ENCODE measurements at regions not wholly inside any gene's neighbourhood (a gene's known extent, or its start where the extent isn't known, plus 50 kb on each side); places are given as distances from the start of the nearest gene placed in this dataset.

DNA sequence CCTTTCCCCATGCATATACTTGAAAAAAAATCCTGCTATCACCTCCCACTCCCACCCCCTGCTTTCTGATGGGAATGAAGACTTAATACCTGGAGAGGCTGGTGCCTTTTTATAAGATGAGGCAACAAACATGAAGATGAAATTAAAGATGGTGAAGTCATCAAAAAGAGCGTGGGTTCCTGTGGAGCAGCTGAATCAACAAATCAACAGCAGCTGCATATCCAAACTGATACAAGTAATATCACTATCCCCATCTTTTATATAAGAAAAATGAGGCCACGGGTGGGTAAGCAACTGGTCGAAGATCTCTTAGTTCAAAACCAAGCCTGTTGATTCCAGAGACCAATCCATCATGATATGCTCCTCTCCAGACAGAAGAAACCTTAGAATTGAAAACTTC is 268.5 kb downstream of the ENC1 start:
- H3K4me1 ChIP-seq (ENCODE audit: control insufficient read depth, insufficient read depth, low read length): no peaks in the 10 kb centered on the region
- no peak overlapping the region for H3K9ac ChIP-seq (ENCODE audit: low read length)
- H3K27me3 ChIP-seq (replicated peaks; ENCODE audit: control insufficient read depth, insufficient read depth, low read length): no peaks in the 10 kb centered on the region
- H3K4me3 ChIP-seq (ENCODE audit: low read length): no peak overlapping the region
- no peak for DNase-seq (ENCODE audit: low read depth)
- H3K9me3 ChIP-seq (ENCODE audit: control insufficient read depth, low read length): peaks cover 3% of the 10 kb centered on the region
- H3K36me3 ChIP-seq (ENCODE audit: control insufficient read depth, insufficient read depth, low read length, severe bottlenecking): no peaks in the 10 kb centered on the region

GRCh38 chr5:74371621-74372020 is 268.9 kb downstream of the ENC1 start:
- H3K4me1 ChIP-seq (ENCODE audit: control insufficient read depth, insufficient read depth, low read length): no peaks in the 10 kb centered on the region
- H3K9ac ChIP-seq (ENCODE audit: low read length): no peak overlapping the region
- H3K4me3 ChIP-seq (ENCODE audit: low read length): no peak overlapping the region
- peaks cover 3% of the 10 kb centered on the region for H3K9me3 ChIP-seq (ENCODE audit: control insufficient read depth, low read length)
- DNase-seq (ENCODE audit: low read depth): no peak
- no peaks in the 10 kb centered on the region for H3K27me3 ChIP-seq (replicated peaks; ENCODE audit: control insufficient read depth, insufficient read depth, low read length)
- H3K36me3 ChIP-seq (ENCODE audit: control insufficient read depth, insufficient read depth, low read length, severe bottlenecking): no peaks in the 10 kb centered on the region

DNA sequence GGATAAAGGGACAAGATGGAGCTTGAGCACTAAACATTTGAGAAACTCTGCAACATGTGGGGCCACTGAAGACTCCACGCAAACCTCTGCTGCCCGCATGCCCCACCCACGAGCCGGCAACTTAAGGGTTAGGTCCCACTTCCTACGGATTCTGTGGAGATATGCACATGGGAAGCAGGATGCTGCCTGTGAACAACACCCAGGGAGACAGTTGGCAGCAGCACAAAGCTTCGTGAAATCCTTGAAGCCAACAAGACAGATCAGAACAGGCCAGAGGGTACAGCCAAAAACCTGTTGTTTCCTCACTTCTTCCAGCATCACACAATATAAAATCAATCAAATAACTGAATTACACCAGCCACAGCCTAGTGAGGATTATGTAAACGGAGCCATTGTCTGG is 270.4 kb downstream of the ENC1 start:
- Histone ChIP-seq H3K27me3 (replicated peaks; ENCODE audit: control insufficient read depth, insufficient read depth, low read length) (no peaks in the 10 kb centered on the region), H3K9me3 (ENCODE audit: control insufficient read depth, low read length) (peaks cover 8% of the 10 kb centered on the region), H3K9ac (ENCODE audit: low read length) (no peak overlapping the region), H3K36me3 (ENCODE audit: control insufficient read depth, insufficient read depth, low read length, severe bottlenecking) (no peaks in the 10 kb centered on the region), H3K4me3 (ENCODE audit: low read length) (no peak overlapping the region), H3K4me1 (ENCODE audit: control insufficient read depth, insufficient read depth, low read length) (no peaks in the 10 kb centered on the region)
- no peak for DNase-seq (ENCODE audit: low read depth)

DNA sequence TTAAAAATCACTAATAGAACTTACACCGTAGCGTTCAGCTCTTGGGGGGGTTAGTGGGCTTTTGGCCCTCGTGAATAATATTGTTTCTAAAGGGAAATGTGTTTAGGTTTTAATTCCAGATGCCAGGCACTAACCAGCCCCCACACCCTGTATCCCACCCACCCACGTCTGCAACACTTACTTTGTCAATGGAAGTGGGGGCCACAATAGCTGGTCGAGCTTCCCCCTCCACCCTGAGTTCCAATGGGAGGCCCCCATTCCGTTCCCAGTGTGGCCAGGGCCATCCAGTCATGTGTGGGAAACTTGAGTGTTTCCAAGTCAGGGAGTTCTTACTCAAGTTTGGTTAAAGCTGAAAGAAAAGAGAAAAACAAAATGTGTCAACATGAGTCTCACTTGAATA is 271.4 kb downstream of the ENC1 start:
- Histone ChIP-seq H3K36me3 (ENCODE audit: control insufficient read depth, insufficient read depth, low read length, severe bottlenecking) (no peaks in the 10 kb centered on the region), H3K9me3 (ENCODE audit: control insufficient read depth, low read length) (peaks cover 8% of the 10 kb centered on the region), H3K4me3 (ENCODE audit: low read length) (no peak overlapping the region), H3K27me3 (replicated peaks; ENCODE audit: control insufficient read depth, insufficient read depth, low read length) (no peaks in the 10 kb centered on the region), H3K4me1 (ENCODE audit: control insufficient read depth, insufficient read depth, low read length) (no peaks in the 10 kb centered on the region), H3K9ac (ENCODE audit: low read length) (no peak overlapping the region)
- no peak for DNase-seq (ENCODE audit: low read depth)

- Histone ChIP-seq H3K4me3 (ENCODE audit: low read length) (no peak overlapping the region), H3K4me1 (ENCODE audit: control insufficient read depth, insufficient read depth, low read length) (no peaks in the 10 kb centered on the region), H3K9me3 (ENCODE audit: control insufficient read depth, low read length) (peaks cover 8% of the 10 kb centered on the region), H3K27me3 (replicated peaks; ENCODE audit: control insufficient read depth, insufficient read depth, low read length) (peaks cover 3% of the 10 kb centered on the region), H3K9ac (ENCODE audit: low read length) (no peak overlapping the region), H3K36me3 (ENCODE audit: control insufficient read depth, insufficient read depth, low read length, severe bottlenecking) (no peaks in the 10 kb centered on the region)
- DNase-seq (ENCODE audit: low read depth): no peak
Observed at GRCh38 chr5:74367934-74368333, 272.6 kb downstream of the ENC1 start.

DNA sequence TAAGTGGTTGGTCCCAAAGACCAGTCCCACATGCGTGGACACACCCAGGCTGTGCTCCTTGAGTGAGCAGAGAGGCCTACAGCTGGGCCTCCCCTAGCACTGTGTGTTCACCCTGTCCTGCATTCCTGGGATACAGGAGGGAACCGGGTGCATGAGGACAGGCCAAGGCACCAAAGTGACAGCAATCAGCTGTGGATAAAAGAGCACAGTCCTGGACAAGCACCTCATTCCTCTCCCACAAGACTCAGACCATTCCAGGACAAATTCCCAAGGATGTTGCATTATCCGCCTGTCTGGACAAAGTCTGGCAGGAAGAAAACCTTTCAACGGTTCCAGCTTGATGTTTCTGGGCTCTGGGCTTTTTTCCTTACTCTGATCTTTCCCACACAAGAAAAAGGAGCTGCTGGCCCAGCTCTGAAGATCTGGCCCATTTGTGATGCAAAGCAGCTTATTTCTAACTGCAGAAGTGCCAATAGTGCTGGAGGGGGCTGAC is 273.2 kb downstream of the ENC1 start:
- no peak overlapping the region for H3K4me3 ChIP-seq (ENCODE audit: low read length)

DNA sequence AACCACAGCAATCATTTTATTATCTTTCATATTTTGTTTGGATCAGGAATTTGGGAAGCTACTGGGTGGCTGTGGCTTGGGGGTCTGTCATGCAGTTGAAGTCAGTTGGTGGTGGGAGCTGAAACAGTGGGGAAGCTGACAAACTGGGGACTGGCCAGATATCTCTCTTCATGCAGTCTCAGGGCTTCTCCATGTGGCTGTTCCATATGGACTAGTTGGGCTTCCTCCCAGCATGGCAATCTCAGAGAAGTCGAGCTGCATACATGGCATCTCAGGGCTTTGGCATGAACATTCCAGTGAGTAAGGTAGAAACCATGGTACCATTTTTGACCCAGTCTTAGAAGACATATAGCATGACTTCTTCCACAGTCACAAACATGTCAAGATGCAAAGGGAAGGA is 274.8 kb downstream of the ENC1 start:
- no peak overlapping the region for H3K9ac ChIP-seq (ENCODE audit: low read length)
- H3K9me3 ChIP-seq (ENCODE audit: control insufficient read depth, low read length): peaks cover 8% of the 10 kb centered on the region
- H3K27me3 ChIP-seq (replicated peaks; ENCODE audit: control insufficient read depth, insufficient read depth, low read length): peaks cover 13% of the 10 kb centered on the region
- no peak for DNase-seq (ENCODE audit: low read depth)
- no peak overlapping the region for H3K4me3 ChIP-seq (ENCODE audit: low read length)
- H3K36me3 ChIP-seq (ENCODE audit: control insufficient read depth, insufficient read depth, low read length, severe bottlenecking): no peaks in the 10 kb centered on the region
- H3K4me1 ChIP-seq (ENCODE audit: control insufficient read depth, insufficient read depth, low read length): peaks cover 2% of the 10 kb centered on the region

More for the DNA sequence above, 273.2 kb downstream of the ENC1 start:
- H3K4me1 ChIP-seq (ENCODE audit: control insufficient read depth, insufficient read depth, low read length): no peaks in the 10 kb centered on the region
- H3K27me3 ChIP-seq (replicated peaks; ENCODE audit: control insufficient read depth, insufficient read depth, low read length): peaks cover 4% of the 10 kb centered on the region
- H3K9me3 ChIP-seq (ENCODE audit: control insufficient read depth, low read length): peaks cover 8% of the 10 kb centered on the region
- no peak for DNase-seq (ENCODE audit: low read depth)
- no peaks in the 10 kb centered on the region for H3K36me3 ChIP-seq (ENCODE audit: control insufficient read depth, insufficient read depth, low read length, severe bottlenecking)
- no peak overlapping the region for H3K9ac ChIP-seq (ENCODE audit: low read length)

DNA sequence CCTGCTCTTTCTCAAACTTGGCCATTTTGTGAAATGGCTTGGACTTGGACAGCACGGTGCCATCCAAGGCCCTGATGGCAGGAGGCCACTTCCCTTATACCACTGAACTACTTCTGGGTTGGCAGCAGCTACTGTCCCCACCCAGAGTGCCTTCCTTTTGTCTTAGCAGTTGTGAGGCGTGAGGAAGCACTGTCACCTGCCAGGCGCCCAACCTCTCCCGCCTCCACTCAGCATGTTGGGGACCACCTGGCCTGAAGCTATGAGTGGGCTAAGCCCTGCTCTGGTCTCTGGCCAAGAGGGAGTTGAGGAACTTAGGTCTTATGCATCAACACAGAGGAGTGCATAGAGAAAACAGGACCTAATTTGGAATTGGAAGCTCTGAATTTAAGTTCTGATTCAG is 276.0 kb downstream of the ENC1 start:
- Histone ChIP-seq H3K4me3 (ENCODE audit: low read length) (no peak overlapping the region), H3K9me3 (ENCODE audit: control insufficient read depth, low read length) (peaks cover 8% of the 10 kb centered on the region), H3K36me3 (ENCODE audit: control insufficient read depth, insufficient read depth, low read length, severe bottlenecking) (no peaks in the 10 kb centered on the region), H3K27me3 (replicated peaks; ENCODE audit: control insufficient read depth, insufficient read depth, low read length) (peaks cover 13% of the 10 kb centered on the region), H3K4me1 (ENCODE audit: control insufficient read depth, insufficient read depth, low read length) (peaks cover 6% of the 10 kb centered on the region), H3K9ac (ENCODE audit: low read length) (no peak overlapping the region)
- DNase-seq (ENCODE audit: low read depth): no peak

DNA sequence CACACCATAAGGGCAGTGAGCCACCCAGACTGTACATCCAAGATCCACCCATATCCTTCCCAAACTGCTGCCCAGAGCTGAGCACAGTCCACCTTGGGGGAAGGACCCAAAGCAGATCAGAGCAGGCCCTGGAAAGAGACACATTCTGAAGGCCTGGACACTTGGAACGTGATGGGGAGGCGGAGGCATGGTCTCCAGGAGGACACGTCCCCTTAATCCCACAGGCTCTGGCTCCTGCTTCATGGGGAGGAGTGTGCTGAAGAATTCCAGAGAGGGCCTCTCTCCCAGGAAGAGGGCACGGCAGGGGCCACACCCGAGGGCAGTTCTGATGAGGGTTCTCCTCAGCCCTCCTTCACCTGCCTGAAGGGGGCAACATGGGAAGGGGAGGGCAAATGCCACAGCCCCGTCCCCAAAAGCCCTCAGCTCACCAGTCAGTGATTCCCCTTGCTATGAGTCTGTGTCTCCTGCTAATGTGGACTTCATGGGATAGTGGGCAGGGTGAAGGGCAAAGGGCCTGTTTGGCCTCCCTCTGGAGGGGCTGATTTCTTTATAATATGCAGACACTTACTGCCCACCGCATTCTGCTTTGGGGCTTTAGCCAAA is 276.8 kb downstream of the ENC1 start:
- Histone ChIP-seq H3K27me3 (replicated peaks; ENCODE audit: control insufficient read depth, insufficient read depth, low read length) (peaks cover 13% of the 10 kb centered on the region), H3K9ac (ENCODE audit: low read length) (no peak overlapping the region), H3K9me3 (ENCODE audit: control insufficient read depth, low read length) (peaks cover 8% of the 10 kb centered on the region), H3K4me1 (ENCODE audit: control insufficient read depth, insufficient read depth, low read length) (peaks cover 6% of the 10 kb centered on the region), H3K4me3 (ENCODE audit: low read length) (no peak overlapping the region), H3K36me3 (ENCODE audit: control insufficient read depth, insufficient read depth, low read length, severe bottlenecking) (no peaks in the 10 kb centered on the region)
- no peak for DNase-seq (ENCODE audit: low read depth)

- Histone ChIP-seq H3K9me3 (ENCODE audit: control insufficient read depth, low read length) (peaks cover 8% of the 10 kb centered on the region), H3K36me3 (ENCODE audit: control insufficient read depth, insufficient read depth, low read length, severe bottlenecking) (no peaks in the 10 kb centered on the region), H3K27me3 (replicated peaks; ENCODE audit: control insufficient read depth, insufficient read depth, low read length) (peaks cover 13% of the 10 kb centered on the region), H3K4me1 (ENCODE audit: control insufficient read depth, insufficient read depth, low read length) (peaks cover 6% of the 10 kb centered on the region), H3K4me3 (ENCODE audit: low read length) (no peak overlapping the region), H3K9ac (ENCODE audit: low read length) (no peak overlapping the region)
- no peak for DNase-seq (ENCODE audit: low read depth)
Observed at GRCh38 chr5:74361406-74362358, 278.8 kb downstream of the ENC1 start.

GRCh38 chr5:74360535-74361210 is 279.9 kb downstream of the ENC1 start:
- Histone ChIP-seq H3K36me3 (ENCODE audit: control insufficient read depth, insufficient read depth, low read length, severe bottlenecking) (no peaks in the 10 kb centered on the region), H3K9me3 (ENCODE audit: control insufficient read depth, low read length) (peaks cover 3% of the 10 kb centered on the region), H3K9ac (ENCODE audit: low read length) (no peak overlapping the region), H3K27me3 (replicated peaks; ENCODE audit: control insufficient read depth, insufficient read depth, low read length) (peaks cover 13% of the 10 kb centered on the region), H3K4me1 (ENCODE audit: control insufficient read depth, insufficient read depth, low read length) (peaks cover 6% of the 10 kb centered on the region), H3K4me3 (ENCODE audit: low read length) (no peak overlapping the region)
- DNase-seq (ENCODE audit: low read depth): no peak

Data from adipocyte (in vitro differentiated cells).